ENCODE measurements at regions not wholly inside any gene's neighbourhood (a gene's known extent, or its start where the extent isn't known, plus 50 kb on each side); places are given as distances from the start of the nearest gene placed in this dataset.

DNA sequence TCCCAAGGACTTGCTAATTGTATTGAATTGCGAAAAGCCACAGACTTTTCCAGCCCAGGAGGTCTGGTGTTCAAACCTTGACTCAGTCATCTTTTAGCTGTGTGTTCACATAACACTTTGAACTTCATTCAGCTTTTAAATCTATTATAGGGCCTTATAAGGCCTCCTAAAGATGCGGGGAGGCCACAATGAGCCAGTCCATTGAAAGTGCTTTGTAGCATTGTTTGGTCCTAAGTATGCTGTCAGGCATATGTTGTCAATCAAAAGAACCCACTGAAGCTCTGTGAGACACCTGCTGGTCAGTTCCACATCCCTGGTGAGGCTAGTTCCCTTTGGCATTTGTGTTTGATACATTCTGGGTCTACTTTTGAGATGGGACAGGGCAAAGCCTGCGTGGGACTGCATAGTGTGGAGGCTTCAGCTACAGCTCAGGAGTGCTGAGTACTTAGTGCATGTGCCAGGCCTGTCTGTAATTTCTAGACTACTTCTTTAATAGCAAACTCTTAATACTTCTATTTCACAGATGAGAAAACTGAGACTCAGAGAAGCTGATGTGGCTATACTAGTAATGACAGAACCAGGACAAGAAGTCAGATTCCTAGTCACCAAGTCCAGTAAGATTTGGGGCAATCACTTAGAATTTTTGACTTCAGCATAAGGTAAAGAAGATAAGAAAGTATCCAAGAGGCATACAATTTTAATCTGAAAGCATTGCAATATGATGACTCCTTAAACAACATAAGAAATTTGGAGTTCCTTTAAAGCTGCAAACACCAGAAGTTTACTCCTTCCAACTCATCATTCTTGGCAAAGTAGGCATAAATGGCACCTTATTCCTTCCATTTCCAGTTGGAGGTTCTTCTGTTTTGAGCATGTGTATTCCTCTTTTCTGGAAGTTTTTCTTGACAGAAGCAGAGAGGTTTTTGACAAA, 213.0 kb downstream of the PDCD6IP start:
- CTCF ChIA-PET, result interaction anchor here (1.0 kb wide), 2 partner anchors 13 to 29 kb away, joined by 3 to 4 read pairs; no protein-coding TSS in a partner anchor
- Mint-ChIP-seq H3K4me1 (peaks cover 9% of the 10 kb centered on the region), H3K36me3 (no peaks in the 10 kb centered on the region), H3K4me3 (no peak overlapping the region), H3K9me3 (no peaks in the 10 kb centered on the region), H3K27ac (no peak overlapping the region), H3K27me3 (no peaks in the 10 kb centered on the region)
- DNase-seq, result no peak

DNA sequence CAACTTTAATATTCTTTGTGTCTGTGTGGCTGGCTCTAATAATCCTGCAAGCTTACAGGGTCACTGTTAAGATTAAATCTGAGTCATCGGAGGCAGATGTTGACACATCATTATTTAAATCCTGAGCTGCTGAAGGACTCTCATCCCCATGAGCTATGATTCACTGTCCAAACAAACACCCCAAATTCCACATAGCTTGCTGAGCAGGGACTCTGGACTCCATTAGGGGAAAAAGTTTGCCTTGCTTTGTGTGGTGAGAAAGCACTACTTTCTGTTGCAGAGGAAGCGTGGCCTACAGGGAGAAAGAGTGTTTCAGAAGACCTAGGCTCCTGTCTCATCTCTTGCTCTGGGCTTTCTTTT, 213.7 kb downstream of the PDCD6IP start:
- Mint-ChIP-seq H3K9me3 (no peaks in the 10 kb centered on the region), H3K4me3 (no peak overlapping the region), H3K27ac (no peak overlapping the region), H3K27me3 (no peaks in the 10 kb centered on the region), H3K4me1 (peaks cover 15% of the 10 kb centered on the region), H3K36me3 (no peaks in the 10 kb centered on the region)
- no peak for DNase-seq
- CTCF ChIA-PET, result interaction anchor here (1.0 kb wide), 1 partner anchor 28 kb away, joined by 3 read pairs; no protein-coding TSS in a partner anchor

- H3K4me3 Mint-ChIP-seq, result no peak overlapping the region
- H3K27me3 Mint-ChIP-seq, result no peaks in the 10 kb centered on the region
- peaks cover 29% of the 10 kb centered on the region for H3K4me1 Mint-ChIP-seq
- H3K27ac Mint-ChIP-seq, result no peak overlapping the region
- DNase-seq, result no peak
- H3K36me3 Mint-ChIP-seq, result no peaks in the 10 kb centered on the region
- H3K9me3 Mint-ChIP-seq, result no peaks in the 10 kb centered on the region
- CTCF ChIA-PET, result interaction anchor here (3.2 kb wide), 1 partner anchor 131 kb away, joined by 10 read pairs; no protein-coding TSS in a partner anchor
Measured at GRCh38 chr3:34013818-34014570, 215.6 kb downstream of the PDCD6IP start.

GRCh38 chr3:34015204-34016142, 217.0 kb downstream of the PDCD6IP start:
- H3K27me3 Mint-ChIP-seq, result no peaks in the 10 kb centered on the region
- DNase-seq, result no peak
- no peak overlapping the region for H3K27ac Mint-ChIP-seq
- no peaks in the 10 kb centered on the region for H3K9me3 Mint-ChIP-seq
- CTCF ChIA-PET, result interaction anchor here (1.1 to 3.2 kb wide), 4 partner anchors 9 to 142 kb away, joined by 3 to 10 read pairs (median 4); no protein-coding TSS in a partner anchor
- H3K36me3 Mint-ChIP-seq, result no peaks in the 10 kb centered on the region
- H3K4me1 Mint-ChIP-seq, result peaks cover 36% of the 10 kb centered on the region
- H3K4me3 Mint-ChIP-seq, result no peak overlapping the region

GRCh38 chr3:34016925-34017587, 218.6 kb downstream of the PDCD6IP start:
- peak overlapping the region; percentile 89 for H3K27ac Mint-ChIP-seq
- H3K4me1 Mint-ChIP-seq, result peaks cover 36% of the 10 kb centered on the region
- CTCF ChIA-PET, result interaction anchor here (1.2 to 3.2 kb wide), 2 partner anchors 10 to 134 kb away, joined by 3 to 10 read pairs; no protein-coding TSS in a partner anchor
- peak; percentile 56 for DNase-seq
- no peaks in the 10 kb centered on the region for H3K27me3 Mint-ChIP-seq
- H3K4me3 Mint-ChIP-seq, result no peak overlapping the region
- H3K36me3 Mint-ChIP-seq, result no peaks in the 10 kb centered on the region
- no peaks in the 10 kb centered on the region for H3K9me3 Mint-ChIP-seq

DNA sequence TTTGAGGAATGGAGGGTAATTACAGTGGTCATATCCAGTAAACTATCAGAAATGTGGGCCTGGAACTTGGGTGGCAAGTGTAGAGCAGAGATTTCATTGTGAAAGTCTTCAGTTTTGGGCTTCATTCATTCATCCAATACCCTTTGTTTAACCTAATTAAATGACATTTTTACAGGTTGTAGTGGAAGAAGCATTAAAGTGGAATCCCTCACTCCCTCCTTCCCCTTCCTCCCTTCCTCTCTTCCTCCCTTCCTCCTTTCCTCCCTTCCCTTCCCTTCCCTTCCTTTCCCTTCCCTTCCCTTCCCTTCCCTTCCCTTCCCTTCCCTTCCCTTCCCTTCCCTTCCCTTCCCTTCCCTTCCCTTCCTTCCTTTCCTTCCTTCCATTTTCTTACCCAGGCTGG, 219.3 kb downstream of the PDCD6IP start:
- Mint-ChIP-seq H3K27me3 (no peaks in the 10 kb centered on the region), H3K9me3 (no peaks in the 10 kb centered on the region), H3K4me3 (no peak overlapping the region), H3K36me3 (no peaks in the 10 kb centered on the region), H3K27ac (no peak overlapping the region), H3K4me1 (peaks cover 36% of the 10 kb centered on the region)
- CTCF ChIA-PET, result interaction anchor here (0.7 to 1.0 kb wide), 2 partner anchors 38 to 85 kb away, joined by 3 read pairs; no protein-coding TSS in a partner anchor
- no peak for DNase-seq

DNA sequence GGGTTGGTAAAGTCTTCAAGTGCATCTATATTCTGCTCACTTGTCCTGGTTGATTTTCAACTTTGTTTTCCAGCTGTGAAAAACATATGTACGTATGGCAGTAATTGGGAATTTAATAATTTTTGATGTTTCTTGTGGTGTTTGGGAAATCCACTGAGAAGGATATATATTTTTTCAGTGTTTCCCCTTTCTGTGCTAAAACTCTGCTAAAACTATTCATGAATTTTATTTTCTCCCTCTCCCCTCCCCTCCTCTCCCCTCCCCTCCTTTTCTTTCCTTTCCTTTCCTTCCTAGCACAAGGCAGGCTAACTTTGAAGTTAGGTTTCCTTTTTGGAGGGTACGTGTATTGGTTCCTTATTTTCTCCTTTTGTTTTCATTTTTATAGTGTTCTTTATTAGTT, 220.7 kb downstream of the PDCD6IP start:
- H3K27ac Mint-ChIP-seq, result no peak overlapping the region
- no peaks in the 10 kb centered on the region for H3K9me3 Mint-ChIP-seq
- peaks cover 36% of the 10 kb centered on the region for H3K4me1 Mint-ChIP-seq
- H3K27me3 Mint-ChIP-seq, result no peaks in the 10 kb centered on the region
- CTCF ChIA-PET, result no interaction called here
- no peaks in the 10 kb centered on the region for H3K36me3 Mint-ChIP-seq
- H3K4me3 Mint-ChIP-seq, result no peak overlapping the region
- no peak for DNase-seq

DNA sequence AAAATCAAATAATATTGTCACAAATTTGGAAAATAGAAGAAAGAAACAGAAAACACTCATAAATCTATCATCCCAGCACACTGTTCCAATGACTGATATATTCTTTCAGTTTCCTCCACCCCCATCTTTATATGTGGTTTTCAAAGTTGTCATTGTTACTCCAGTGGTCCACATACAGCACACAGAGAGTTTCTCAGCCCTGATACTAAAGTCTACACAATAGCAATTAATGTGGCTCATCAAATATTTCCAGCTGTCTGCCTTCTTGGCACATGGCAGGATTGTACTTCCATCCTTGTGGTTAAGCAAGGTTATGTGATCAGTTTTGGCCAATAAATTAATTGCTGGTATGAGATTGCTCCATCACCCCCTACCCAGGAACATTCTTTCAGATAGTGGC, 221.7 kb downstream of the PDCD6IP start:
- Mint-ChIP-seq H3K27ac (no peak overlapping the region), H3K27me3 (no peaks in the 10 kb centered on the region), H3K36me3 (no peaks in the 10 kb centered on the region), H3K4me3 (no peak overlapping the region), H3K4me1 (peaks cover 35% of the 10 kb centered on the region), H3K9me3 (no peaks in the 10 kb centered on the region)
- CTCF ChIA-PET, result no interaction called here
- no peak for DNase-seq

DNA sequence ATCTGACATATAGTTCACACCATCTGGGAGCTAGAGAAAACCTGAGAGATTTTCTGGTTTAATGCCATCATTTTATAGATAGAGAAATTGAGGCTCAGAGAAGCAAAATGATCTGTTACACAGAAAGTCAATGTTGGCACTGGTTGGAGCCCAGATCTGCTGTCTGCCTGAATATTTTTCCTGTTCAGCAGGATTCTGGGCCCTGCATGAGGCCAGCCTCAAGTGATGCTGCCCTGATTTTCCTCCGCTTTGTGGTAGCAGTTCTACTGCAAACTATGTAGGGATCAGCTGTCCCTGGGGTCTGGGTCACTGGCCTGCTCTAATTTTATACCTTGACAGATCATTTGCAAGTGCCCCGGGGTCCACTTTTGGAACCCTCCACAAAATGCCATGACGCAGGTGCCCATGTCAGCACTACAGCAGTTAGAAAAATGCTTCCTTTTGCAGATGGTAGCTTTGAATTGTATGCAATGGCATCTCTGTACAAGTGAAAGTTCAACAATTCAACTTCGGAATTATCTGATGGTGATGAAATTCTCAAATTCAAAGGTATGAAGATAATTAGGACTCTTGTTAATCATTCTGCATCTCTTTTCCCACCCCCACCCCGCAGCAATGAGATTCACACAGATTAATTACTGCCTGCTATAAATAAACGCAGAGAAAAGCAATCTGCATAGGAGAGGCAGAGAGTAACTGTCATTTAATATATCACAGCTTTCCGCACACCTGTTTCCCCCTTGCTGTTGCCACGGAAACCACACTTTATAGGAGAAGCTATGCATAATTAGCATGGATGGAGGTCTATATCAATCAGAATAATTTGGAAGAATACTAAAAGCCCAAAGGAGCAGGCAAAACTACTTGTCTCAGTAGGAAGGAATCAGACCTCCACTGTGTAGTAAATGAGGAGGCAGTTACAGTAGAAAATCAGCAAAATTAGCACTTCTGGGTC, 222.6 kb downstream of the PDCD6IP start:
- Mint-ChIP-seq H3K4me1 (peaks cover 32% of the 10 kb centered on the region), H3K36me3 (no peaks in the 10 kb centered on the region), H3K27me3 (no peaks in the 10 kb centered on the region), H3K9me3 (no peaks in the 10 kb centered on the region), H3K4me3 (no peak overlapping the region), H3K27ac (no peak overlapping the region)
- CTCF ChIA-PET, result no interaction called here
- DNase-seq, result no peak

DNA sequence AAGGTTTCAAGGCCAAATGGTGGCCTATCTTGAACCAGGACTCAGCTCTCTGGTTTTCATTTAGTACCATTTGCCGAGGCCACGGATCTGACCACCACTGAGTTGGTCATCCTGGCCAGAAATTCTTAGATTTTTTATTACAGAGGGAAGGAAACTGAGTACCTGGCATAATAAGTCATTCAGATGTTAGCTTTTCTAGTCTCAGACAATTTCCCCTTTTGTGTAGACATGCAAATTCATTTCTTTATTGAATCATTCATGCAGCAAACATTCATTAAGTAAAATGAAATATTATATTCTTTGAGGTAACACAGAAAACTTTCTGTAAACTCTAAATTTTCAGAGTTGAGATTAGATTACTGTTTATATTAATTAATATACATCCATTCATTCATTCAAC, 223.7 kb downstream of the PDCD6IP start:
- H3K9me3 Mint-ChIP-seq, result no peaks in the 10 kb centered on the region
- DNase-seq, result no peak
- H3K4me1 Mint-ChIP-seq, result peaks cover 21% of the 10 kb centered on the region
- H3K4me3 Mint-ChIP-seq, result no peak overlapping the region
- H3K36me3 Mint-ChIP-seq, result no peaks in the 10 kb centered on the region
- H3K27ac Mint-ChIP-seq, result no peak overlapping the region
- H3K27me3 Mint-ChIP-seq, result no peaks in the 10 kb centered on the region
- CTCF ChIA-PET, result no interaction called here

DNA sequence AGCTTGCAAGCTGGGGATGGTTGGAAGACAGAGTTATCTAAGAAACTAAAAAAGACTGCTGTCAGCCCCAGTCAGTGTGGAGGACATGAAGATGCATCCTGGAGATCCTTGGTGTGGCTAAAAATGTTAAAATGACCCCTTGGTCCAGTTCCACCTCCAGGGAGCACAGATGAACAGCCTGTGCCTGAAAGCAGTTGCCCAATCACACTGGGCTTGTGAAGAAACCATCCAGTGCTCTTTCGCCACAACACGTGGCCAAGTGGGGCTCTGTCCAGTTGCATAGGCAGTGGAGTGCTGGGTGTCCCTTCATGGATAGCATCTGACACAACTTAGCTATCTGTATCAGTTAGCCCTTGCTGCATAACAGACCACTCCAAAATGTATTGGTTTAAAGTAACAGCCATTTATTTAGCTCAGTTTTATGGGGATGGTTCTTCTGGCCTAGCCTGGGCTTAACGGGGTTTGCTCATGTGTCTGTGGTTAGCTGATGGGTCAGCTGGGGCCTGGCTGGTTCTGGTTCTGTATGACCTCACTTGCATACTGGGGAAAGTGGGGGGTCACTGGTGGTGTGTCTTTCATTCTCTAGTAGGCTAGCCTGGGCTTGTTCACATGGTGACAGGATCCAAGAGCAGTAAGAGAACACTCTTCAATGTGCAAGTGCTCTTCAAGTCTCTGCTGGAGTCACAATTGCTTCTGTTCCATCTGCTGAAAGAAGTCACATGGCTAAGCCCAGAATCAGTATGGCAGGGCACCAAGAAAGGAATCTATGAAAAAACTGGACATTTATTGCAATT, 226.2 kb downstream of the PDCD6IP start:
- no peaks in the 10 kb centered on the region for H3K27me3 Mint-ChIP-seq
- H3K27ac Mint-ChIP-seq, result no peak overlapping the region
- peaks cover 6% of the 10 kb centered on the region for H3K4me1 Mint-ChIP-seq
- H3K9me3 Mint-ChIP-seq, result no peaks in the 10 kb centered on the region
- H3K36me3 Mint-ChIP-seq, result no peaks in the 10 kb centered on the region
- DNase-seq, result no peak
- CTCF ChIA-PET, result interaction anchor here (1.3 to 1.5 kb wide), 2 partner anchors 9 to 14 kb away, joined by 4 read pairs; no protein-coding TSS in a partner anchor
- no peak overlapping the region for H3K4me3 Mint-ChIP-seq

DNA sequence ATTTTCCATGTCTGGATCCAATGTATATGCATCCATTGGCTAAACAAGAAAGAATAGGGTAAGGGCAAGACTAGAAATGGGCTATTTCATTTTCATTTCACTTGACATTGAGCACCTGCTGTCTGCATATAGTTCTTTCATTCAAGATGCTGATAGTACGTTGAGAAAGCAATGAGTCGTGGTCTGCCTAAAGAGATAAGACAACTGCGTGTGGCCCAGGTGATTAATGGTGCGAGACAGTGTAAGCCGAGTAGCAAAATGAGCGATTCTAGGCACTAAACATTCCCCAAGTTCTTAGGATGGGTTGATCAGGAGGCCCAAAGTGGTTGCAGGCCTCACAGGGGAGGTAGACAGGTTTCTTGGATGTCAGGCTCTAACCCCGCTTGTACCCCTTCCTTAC, 235.4 kb downstream of the PDCD6IP start:
- DNase-seq, result no peak
- CTCF ChIA-PET, result no interaction called here
- Mint-ChIP-seq H3K27ac (no peak overlapping the region), H3K4me3 (no peak overlapping the region), H3K9me3 (no peaks in the 10 kb centered on the region), H3K36me3 (no peaks in the 10 kb centered on the region), H3K27me3 (no peaks in the 10 kb centered on the region), H3K4me1 (no peaks in the 10 kb centered on the region)
